Endothelial cell of umbilical vein (primary cell): ENCODE measurements at regions not wholly inside any gene's neighbourhood (a gene's known extent, or its start where the extent isn't known, plus 50 kb on each side); places are given as distances from the start of the nearest gene placed in this dataset.

Experiments
- CTCF ChIP-seq, 2 donors: IDR thresholded peaks; 1 replicate in 1 of 2; 2 replicates in 1 of 2; pipeline ENCODE4 v1.5.1; 2011; ENCODE audit warnings: low read length in 2 of 2, mild to moderate bottlenecking in 2 of 2, moderate library complexity in 2 of 2, control low read depth in 1 of 2, inconsistent platforms in 1 of 2, low read depth in 1 of 2; ENCODE audit not compliant: insufficient read depth in 1 of 2; ENCODE audit errors: extremely low read depth in 1 of 2
- EZH2 ChIP-seq: IDR thresholded peaks from 2 replicates; pipeline ENCODE4 v1.6.1; 2012; ENCODE audit warnings: borderline replicate concordance, low read depth, mild to moderate bottlenecking, moderate library complexity, low read length, inconsistent platforms; ENCODE audit not compliant: severe bottlenecking
- GATA2 ChIP-seq: IDR thresholded peaks from 2 replicates; pipeline ENCODE4 v1.7.0; 2011; ENCODE audit warnings: low read depth, mild to moderate bottlenecking, moderate library complexity, mixed read lengths, low read length; ENCODE audit not compliant: insufficient read length, insufficient read depth
- JUN ChIP-seq: IDR thresholded peaks from 2 replicates; pipeline ENCODE4 v1.6.1; 2011; ENCODE audit warnings: borderline replicate concordance, low read depth; ENCODE audit not compliant: insufficient read length, insufficient read depth
- POLR2AphosphoS5 ChIP-seq: IDR thresholded peaks from 2 replicates; pipeline ENCODE4 v1.6.1; 2012; ENCODE audit warnings: low read depth, mild to moderate bottlenecking, control low read depth, low read length, moderate library complexity; ENCODE audit not compliant: insufficient read depth

GRCh38 chr11:134889832-134890231, 477.8 kb upstream of the B3GAT1 start:
- TF ChIP-seq CTCF (IDR thresholded peaks at IDR 0.05; ENCODE audit: extremely low read depth in 1 of 2, insufficient read depth in 1 of 2, low read depth in 1 of 2, low read length in 2 of 2), result no peak
- TF ChIP-seq POLR2AphosphoS5, result no peak
- TF ChIP-seq JUN, result no peak
- TF ChIP-seq EZH2, result no peak
- no peak for TF ChIP-seq GATA2
